ENCODE measurements at regions not wholly inside any gene's neighbourhood (a gene's known extent, or its start where the extent isn't known, plus 50 kb on each side); places are given as distances from the start of the nearest gene placed in this dataset.

GRCh38 chr15:36511594-36511993 lies 67.8 kb upstream of the CDIN1 start:
- TF ChIP-seq, protein P1, sequence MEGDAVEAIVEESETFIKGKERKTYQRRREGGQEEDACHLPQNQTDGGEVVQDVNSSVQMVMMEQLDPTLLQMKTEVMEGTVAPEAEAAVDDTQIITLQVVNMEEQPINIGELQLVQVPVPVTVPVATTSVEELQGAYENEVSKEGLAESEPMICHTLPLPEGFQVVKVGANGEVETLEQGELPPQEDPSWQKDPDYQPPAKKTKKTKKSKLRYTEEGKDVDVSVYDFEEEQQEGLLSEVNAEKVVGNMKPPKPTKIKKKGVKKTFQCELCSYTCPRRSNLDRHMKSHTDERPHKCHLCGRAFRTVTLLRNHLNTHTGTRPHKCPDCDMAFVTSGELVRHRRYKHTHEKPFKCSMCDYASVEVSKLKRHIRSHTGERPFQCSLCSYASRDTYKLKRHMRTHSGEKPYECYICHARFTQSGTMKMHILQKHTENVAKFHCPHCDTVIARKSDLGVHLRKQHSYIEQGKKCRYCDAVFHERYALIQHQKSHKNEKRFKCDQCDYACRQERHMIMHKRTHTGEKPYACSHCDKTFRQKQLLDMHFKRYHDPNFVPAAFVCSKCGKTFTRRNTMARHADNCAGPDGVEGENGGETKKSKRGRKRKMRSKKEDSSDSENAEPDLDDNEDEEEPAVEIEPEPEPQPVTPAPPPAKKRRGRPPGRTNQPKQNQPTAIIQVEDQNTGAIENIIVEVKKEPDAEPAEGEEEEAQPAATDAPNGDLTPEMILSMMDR (IDR thresholded peaks at IDR 0.05; ENCODE audit: low read depth, low read length, poor library complexity, severe bottlenecking), result no peak
- TF ChIP-seq EZH2phosphoT487 (IDR thresholded peaks at IDR 0.05; ENCODE audit: borderline replicate concordance, low read length), result no peak
